Suprapubic skin (tissue), 4 donors: ENCODE measurements at regions not wholly inside any gene's neighbourhood (a gene's known extent, or its start where the extent isn't known, plus 50 kb on each side); places are given as distances from the start of the nearest gene placed in this dataset.

Experiments used
- DNase-seq, 2 donors: peaks; one replicate each; pipeline ENCODE4 v3.0.0-alpha.2; 2019; ENCODE audit warnings: low spot score in 2 of 2
- H3K27ac ChIP-seq: fragments of 200-600 bp; sonication (generic); one replicate; pipeline ENCODE4 v1.5.1; 2019
- H3K27me3 ChIP-seq: fragments of 200-600 bp; sonication (generic); one replicate; pipeline ENCODE4 v1.5.1; 2019
- H3K36me3 ChIP-seq: fragments of 200-600 bp; sonication (generic); one replicate; pipeline ENCODE4 v1.5.1; 2019
- H3K4me1 ChIP-seq: fragments of 200-600 bp; sonication (generic); one replicate; pipeline ENCODE4 v1.5.1; 2019
- H3K4me3 ChIP-seq: fragments of 200-600 bp; sonication (generic); one replicate; pipeline ENCODE4 v1.5.1; 2019; ENCODE audit warnings: mild to moderate bottlenecking
- H3K9me3 ChIP-seq: fragments of 200-600 bp; sonication (generic); one replicate; pipeline ENCODE4 v1.5.1; 2019
- CTCF ChIP-seq, 2 donors: fragments of 200-600 bp in 1 of 2; fragments of 450-650 bp in 1 of 2; sonication (generic) in 1 of 2; IDR thresholded peaks; one replicate each; pipeline ENCODE4 v1.5.1; 2016 to 2019; ENCODE audit warnings: antibody characterized with exemption in 2 of 2, mild to moderate bottlenecking in 1 of 2, moderate library complexity in 1 of 2
- EP300 ChIP-seq: sonication (generic); formaldehyde crosslinking; IDR thresholded peaks from one replicate; pipeline ENCODE4 v1.6.1; 2017; ENCODE audit warnings: antibody characterized with exemption
- POLR2A ChIP-seq, 2 donors: fragments of 450-650 bp; IDR thresholded peaks; one replicate each; pipeline ENCODE4 v1.6.1; 2017; ENCODE audit warnings: antibody characterized with exemption in 2 of 2, mild to moderate bottlenecking in 2 of 2, moderate library complexity in 2 of 2
- POLR2AphosphoS5 ChIP-seq, 3 donors: sonication (generic); formaldehyde crosslinking; IDR thresholded peaks; one replicate each; pipeline ENCODE4 v1.6.1; 2017; ENCODE audit warnings: antibody characterized with exemption in 3 of 3
- WGBS: methylation state at CpG from one replicate; pipeline ENCODE4 v1.1.5; 2018; 5-methylcytosine and 5-hydroxymethylcytosine counted together

GRCh38 chr15:35606450-35606779 lies 60.5 kb upstream of the DPH6 start:
- no peak overlapping the region for H3K4me3 ChIP-seq
- H3K9me3 ChIP-seq = no peaks in the 10 kb centered on the region
- TF ChIP-seq EP300 = no peak
- TF ChIP-seq POLR2AphosphoS5 (IDR thresholded peaks at IDR 0.05) = no peak
- no peak for TF ChIP-seq POLR2A (IDR thresholded peaks at IDR 0.05)
- TF ChIP-seq CTCF (IDR thresholded peaks at IDR 0.05) = no peak
- H3K27me3 ChIP-seq = no peaks in the 10 kb centered on the region
- DNase-seq = no peak
- no peaks in the 10 kb centered on the region for H3K36me3 ChIP-seq
- H3K4me1 ChIP-seq = peaks cover 3% of the 10 kb centered on the region
- WGBS = 51% methylated on average over 3 of the region's 3 CpGs
- H3K27ac ChIP-seq = no peak overlapping the region

GRCh38 chr15:35616498-35617271 lies 70.7 kb upstream of the DPH6 start:
- Histone ChIP-seq H3K4me3 (no peak overlapping the region), H3K36me3 (no peaks in the 10 kb centered on the region), H3K27me3 (no peaks in the 10 kb centered on the region), H3K4me1 (no peaks in the 10 kb centered on the region), H3K9me3 (no peaks in the 10 kb centered on the region), H3K27ac (no peak overlapping the region)
- TF ChIP-seq POLR2A (IDR thresholded peaks at IDR 0.05) = no peak
- no peak for TF ChIP-seq CTCF (IDR thresholded peaks at IDR 0.05)
- no peak for TF ChIP-seq POLR2AphosphoS5 (IDR thresholded peaks at IDR 0.05)
- WGBS = 91% methylated on average over 1 of the region's 1 CpG
- DNase-seq = no peak

- Histone ChIP-seq H3K4me1 (no peaks in the 10 kb centered on the region), H3K27ac (no peak overlapping the region), H3K9me3 (no peaks in the 10 kb centered on the region), H3K4me3 (no peak overlapping the region), H3K36me3 (no peaks in the 10 kb centered on the region), H3K27me3 (no peaks in the 10 kb centered on the region)
- DNase-seq = no peak
- 18% methylated on average over 2 of the region's 2 CpGs for WGBS
- TF ChIP-seq EP300 = no peak
- TF ChIP-seq POLR2AphosphoS5 (IDR thresholded peaks at IDR 0.05) = no peak
- TF ChIP-seq CTCF (IDR thresholded peaks at IDR 0.05) = no peak
- no peak for TF ChIP-seq POLR2A (IDR thresholded peaks at IDR 0.05)
Measured at GRCh38 chr15:35618260-35619188, 72.6 kb upstream of the DPH6 start.

GRCh38 chr15:35622641-35623340 lies 76.8 kb upstream of the DPH6 start:
- Histone ChIP-seq H3K9me3 (no peaks in the 10 kb centered on the region), H3K4me3 (no peak overlapping the region), H3K4me1 (no peaks in the 10 kb centered on the region), H3K27me3 (no peaks in the 10 kb centered on the region), H3K27ac (no peak overlapping the region), H3K36me3 (no peaks in the 10 kb centered on the region)
- no peak for TF ChIP-seq CTCF (IDR thresholded peaks at IDR 0.05)
- DNase-seq = no peak
- 77% methylated on average over 6 of the region's 6 CpGs for WGBS

- DNase-seq = peak in 1 of 2 donors; percentile 68
- Histone ChIP-seq H3K27me3 (no peaks in the 10 kb centered on the region), H3K27ac (no peak overlapping the region), H3K36me3 (no peaks in the 10 kb centered on the region), H3K9me3 (no peaks in the 10 kb centered on the region), H3K4me1 (no peaks in the 10 kb centered on the region), H3K4me3 (no peak overlapping the region)
- TF ChIP-seq POLR2A (IDR thresholded peaks at IDR 0.05) (no peak), EP300 (no peak), POLR2AphosphoS5 (IDR thresholded peaks at IDR 0.05) (no peak), CTCF (IDR thresholded peaks at IDR 0.05) (no peak)
- 86% methylated on average over 3 of the region's 3 CpGs for WGBS
Measured at GRCh38 chr15:35624881-35625280, 78.9 kb upstream of the DPH6 start.
